Psoas muscle (tissue), 7 donors: ENCODE measurements at regions not wholly inside any gene's neighbourhood (a gene's known extent, or its start where the extent isn't known, plus 50 kb on each side); places are given as distances from the start of the nearest gene placed in this dataset.

Experiments used
- ATAC-seq, 4 donors: fragments of 200-7000 bp; cut with Tn5 transposase; one replicate each; pipeline ENCODE4 v1.9.1; 2020; ENCODE audit warnings: moderate library complexity in 3 of 4, mild to moderate bottlenecking in 2 of 4
- DNase-seq, 2 donors: peaks; one replicate each; pipeline ENCODE4 v3.0.0-alpha.2; 2020
- H3K27ac ChIP-seq: fragments of 200-600 bp; one replicate; pipeline ENCODE4 v1.8.0; 2022
- H3K27me3 ChIP-seq, 3 donors: fragments of 200-600 bp in 1 of 3; one replicate each; pipeline versions ENCODE4 v1.6.1 to v1.8.0; 2013 to 2022; ENCODE audit warnings: low read length in 2 of 3, mild to moderate bottlenecking in 2 of 3, moderate library complexity in 1 of 3; ENCODE audit not compliant: insufficient read depth in 3 of 3
- H3K36me3 ChIP-seq, 2 donors: fragments of 200-600 bp in 1 of 2; one replicate each; pipeline versions ENCODE4 v1.6.1 to v1.8.0; 2013 to 2022; ENCODE audit warnings: low read depth in 1 of 2, mild to moderate bottlenecking in 1 of 2, moderate library complexity in 1 of 2; ENCODE audit not compliant: insufficient read depth in 1 of 2
- H3K4me1 ChIP-seq: fragments of 200-600 bp; one replicate; pipeline ENCODE4 v1.8.0; 2022
- H3K4me3 ChIP-seq: fragments of 200-600 bp; one replicate; pipeline ENCODE4 v1.8.0; 2022; ENCODE audit warnings: mild to moderate bottlenecking
- H3K9me3 ChIP-seq: fragments of 200-600 bp; one replicate; pipeline ENCODE4 v1.8.0; 2022
- WGBS, 3 donors: extraction: QIAGEN DNeasy Blood & Tissue Kit; methylation state at CpG; one replicate each; pipeline versions ENCODE4 v1.1.6 to v1.1.7; 2013; 5-methylcytosine and 5-hydroxymethylcytosine counted together
- intact Hi-C, 2 donors: fragments of 100-400 bp; cut with DNase I; formaldehyde crosslinking; loops; one replicate each; pipeline versions ENCODE4 v1.11.0 to v1.14.2; 2022
- TF ChIP-seq, protein P1 (sequence below): fragments of 200-600 bp; IDR thresholded peaks from one replicate; pipeline ENCODE4 v1.8.0; 2022; ENCODE audit warnings: antibody characterized with exemption
- donor health status: healthy with polysubstance abuse.
- donor health status: DM: no; HTN: no; CAD: no; lungs with moderate emphysema.
- donor health status: Bipolar disorder and iron deficiency.
- donor health status: healthy.
- donor health status: DM: yes; HTN: yes; CAD: no.
- donor health status: DM: no; HTN: no; CAD: no.
- donor health status: DM: yes; HTN: yes; CAD: no.

GRCh38 chr16:88298833-88299745, 83.7 kb upstream of the ZNF469 start:
- H3K9me3 ChIP-seq = no peaks in the 10 kb centered on the region
- DNase-seq = peak in 1 of 2 donors; percentile 38
- intact Hi-C loops = no loop called here
- H3K4me3 ChIP-seq = no peak overlapping the region
- H3K27me3 ChIP-seq = peaks cover 0 to 17% (median 8%) of the 10 kb centered on the region in 3 donors
- H3K27ac ChIP-seq = no peak overlapping the region
- no peaks in the 10 kb centered on the region for H3K4me1 ChIP-seq
- no peak for ATAC-seq
- TF ChIP-seq, protein P1, sequence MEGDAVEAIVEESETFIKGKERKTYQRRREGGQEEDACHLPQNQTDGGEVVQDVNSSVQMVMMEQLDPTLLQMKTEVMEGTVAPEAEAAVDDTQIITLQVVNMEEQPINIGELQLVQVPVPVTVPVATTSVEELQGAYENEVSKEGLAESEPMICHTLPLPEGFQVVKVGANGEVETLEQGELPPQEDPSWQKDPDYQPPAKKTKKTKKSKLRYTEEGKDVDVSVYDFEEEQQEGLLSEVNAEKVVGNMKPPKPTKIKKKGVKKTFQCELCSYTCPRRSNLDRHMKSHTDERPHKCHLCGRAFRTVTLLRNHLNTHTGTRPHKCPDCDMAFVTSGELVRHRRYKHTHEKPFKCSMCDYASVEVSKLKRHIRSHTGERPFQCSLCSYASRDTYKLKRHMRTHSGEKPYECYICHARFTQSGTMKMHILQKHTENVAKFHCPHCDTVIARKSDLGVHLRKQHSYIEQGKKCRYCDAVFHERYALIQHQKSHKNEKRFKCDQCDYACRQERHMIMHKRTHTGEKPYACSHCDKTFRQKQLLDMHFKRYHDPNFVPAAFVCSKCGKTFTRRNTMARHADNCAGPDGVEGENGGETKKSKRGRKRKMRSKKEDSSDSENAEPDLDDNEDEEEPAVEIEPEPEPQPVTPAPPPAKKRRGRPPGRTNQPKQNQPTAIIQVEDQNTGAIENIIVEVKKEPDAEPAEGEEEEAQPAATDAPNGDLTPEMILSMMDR = no peak
- WGBS, 3 donors = 71 to 81% (median 77%) methylated on average over 13 to 14 of the region's 14 CpGs
- no peaks in the 10 kb centered on the region for H3K36me3 ChIP-seq

- intact Hi-C loops = no loop called here
- peak in 1 of 2 donors; percentile 42 for DNase-seq
- WGBS, 3 donors = 89 to 91% (median 89%) methylated on average over 19 of the region's 19 CpGs
- TF ChIP-seq, protein P1 = no peak
- Histone ChIP-seq H3K9me3 (no peaks in the 10 kb centered on the region), H3K4me1 (no peaks in the 10 kb centered on the region), H3K36me3 (no peaks in the 10 kb centered on the region), H3K4me3 (no peak overlapping the region), H3K27me3 (peaks cover 0 to 12% (median 8%) of the 10 kb centered on the region in 3 donors), H3K27ac (no peak overlapping the region)
- no peak for ATAC-seq
Measured at GRCh38 chr16:88299751-88300462, 82.9 kb upstream of the ZNF469 start.

DNA sequence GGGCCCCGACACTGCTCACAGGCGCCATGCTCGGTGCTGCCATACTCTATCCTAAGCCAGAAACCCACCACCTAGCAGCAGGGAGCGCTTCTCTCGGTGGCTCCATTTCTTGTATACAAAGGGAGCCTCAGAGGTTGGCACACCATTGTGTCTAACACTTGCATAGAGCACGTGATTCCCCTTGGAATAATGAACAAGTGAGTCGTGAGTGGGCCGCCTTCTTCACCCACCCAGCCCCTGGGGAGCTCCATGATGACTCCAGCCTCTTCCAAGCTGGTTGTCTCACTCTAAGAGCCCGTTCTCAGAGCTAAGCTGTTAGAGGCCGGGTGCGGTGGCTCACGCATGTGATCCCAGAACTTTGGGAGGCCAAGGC, 82.3 kb upstream of the ZNF469 start:
- TF ChIP-seq, protein P1 = no peak
- WGBS, 3 donors = 89 to 90% (median 89%) methylated on average over 12 of the region's 12 CpGs
- ATAC-seq = no peak
- no peak for DNase-seq
- H3K4me3 ChIP-seq = no peak overlapping the region
- no peaks in the 10 kb centered on the region for H3K36me3 ChIP-seq
- intact Hi-C loops = no loop called here
- no peaks in the 10 kb centered on the region for H3K9me3 ChIP-seq
- no peaks in the 10 kb centered on the region for H3K4me1 ChIP-seq
- peaks cover 0 to 12% (median 8%) of the 10 kb centered on the region in 3 donors for H3K27me3 ChIP-seq
- H3K27ac ChIP-seq = no peak overlapping the region

- intact Hi-C loops = no loop called here
- ATAC-seq (no peak), DNase-seq (no peak)
- TF ChIP-seq, protein P1 = no peak
- H3K4me1 ChIP-seq = peaks cover 2% of the 10 kb centered on the region
- WGBS, 3 donors = 80 to 85% (median 85%) methylated on average over 11 of the region's 11 CpGs
- H3K4me3 ChIP-seq = no peak overlapping the region
- no peak overlapping the region for H3K27ac ChIP-seq
- H3K9me3 ChIP-seq = no peaks in the 10 kb centered on the region
- no peaks in the 10 kb centered on the region for H3K36me3 ChIP-seq
- H3K27me3 ChIP-seq = peaks cover 0 to 12% (median 8%) of the 10 kb centered on the region in 3 donors
Measured at GRCh38 chr16:88301431-88301830, 81.3 kb upstream of the ZNF469 start.
